ENCODE measurements at regions not wholly inside any gene's neighbourhood (a gene's known extent, or its start where the extent isn't known, plus 50 kb on each side); places are given as distances from the start of the nearest gene placed in this dataset.

GRCh38 chr5:5025774-5026408, 114.2 kb upstream of the ADAMTS16 start:
- TF ChIP-seq CTCF (IDR thresholded peaks at IDR 0.05; ENCODE audit: low read length) (no peak), EZH2 (optimal IDR thresholded peaks at IDR 0.05; ENCODE audit: low read depth, low read length) (no peak)

All from MM.1S (cell line).